SH-SY5Y (cell line): ENCODE measurements at regions not wholly inside any gene's neighbourhood (a gene's known extent, or its start where the extent isn't known, plus 50 kb on each side); places are given as distances from the start of the nearest gene placed in this dataset.

Experiments used
- GATA2 ChIP-seq: IDR thresholded peaks from 2 replicates; pipeline ENCODE4 v1.6.1; 2011; ENCODE audit warnings: mild to moderate bottlenecking, low read depth, low read length
- GATA3 ChIP-seq: IDR thresholded peaks from 2 replicates; pipeline ENCODE4 v1.6.1; 2011; ENCODE audit warnings: low read depth, mild to moderate bottlenecking, low read length, moderate library complexity

DNA sequence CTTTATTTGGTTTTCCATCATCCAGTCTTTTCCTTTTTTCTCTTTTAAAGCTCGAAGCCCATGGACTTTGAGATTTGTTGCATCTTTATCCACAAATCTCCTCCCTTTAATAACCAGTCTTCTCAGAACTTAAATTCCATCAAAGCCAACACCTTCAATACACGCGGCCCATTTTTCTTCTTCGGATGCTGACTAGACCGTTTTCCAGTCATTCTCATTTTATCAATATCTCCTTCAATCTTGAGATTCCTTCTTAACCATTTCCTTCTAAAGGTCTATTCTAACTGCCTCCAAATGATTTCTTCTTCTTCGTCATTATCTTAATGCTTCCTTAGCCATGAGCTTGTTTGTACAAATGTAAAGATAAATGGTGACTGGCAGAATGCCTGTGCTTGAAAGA lies 173.5 kb downstream of the BAMBI start:
- TF ChIP-seq GATA2 = no peak
- no peak for TF ChIP-seq GATA3
